ENCODE measurements at regions not wholly inside any gene's neighbourhood (a gene's known extent, or its start where the extent isn't known, plus 50 kb on each side); places are given as distances from the start of the nearest gene placed in this dataset.

- DNase-seq = no peak
Observed at GRCh38 chr2:5959836-5960820, 267.9 kb downstream of the SOX11 start.

- DNase-seq = no peak
Observed at GRCh38 chr2:5967506-5967905, 275.3 kb downstream of the SOX11 start.

DNA sequence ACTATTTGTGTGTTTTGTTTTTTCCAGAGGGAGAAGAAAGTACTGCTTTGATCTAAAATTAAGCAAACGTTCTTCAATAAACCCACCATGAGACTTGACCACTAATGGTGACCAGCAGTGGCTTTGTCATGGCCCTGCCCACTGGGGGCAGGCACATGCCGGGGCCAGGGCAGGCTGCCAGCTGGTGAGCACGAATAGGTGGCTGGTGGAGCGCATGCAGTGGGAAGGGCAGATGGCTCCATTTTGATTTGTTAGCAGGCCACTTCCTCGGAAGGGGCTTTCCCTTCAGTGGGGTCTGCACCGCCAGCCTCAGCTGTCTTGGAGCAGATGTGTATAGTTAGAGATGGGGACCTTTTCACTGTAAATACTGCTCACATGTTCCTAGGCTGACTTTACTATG lies 277.1 kb downstream of the SOX11 start:
- no peak for DNase-seq

- no peak for DNase-seq
Observed at GRCh38 chr2:5970347-5970746, 278.2 kb downstream of the SOX11 start.

- no peak for DNase-seq
Observed at GRCh38 chr2:5974477-5974876, 282.3 kb downstream of the SOX11 start.

- DNase-seq = no peak
Observed at GRCh38 chr2:5975401-5975800, 283.2 kb downstream of the SOX11 start.

GRCh38 chr2:5976531-5977065 lies 284.4 kb downstream of the SOX11 start:
- no peak for DNase-seq

- DNase-seq = no peak
Observed at GRCh38 chr2:5977477-5977876, 285.3 kb downstream of the SOX11 start.

GRCh38 chr2:5978131-5978751 lies 286.1 kb downstream of the SOX11 start:
- peak; percentile 64 for DNase-seq

- no peak for DNase-seq
Observed at GRCh38 chr2:5980450-5981190, 288.4 kb downstream of the SOX11 start.

DNA sequence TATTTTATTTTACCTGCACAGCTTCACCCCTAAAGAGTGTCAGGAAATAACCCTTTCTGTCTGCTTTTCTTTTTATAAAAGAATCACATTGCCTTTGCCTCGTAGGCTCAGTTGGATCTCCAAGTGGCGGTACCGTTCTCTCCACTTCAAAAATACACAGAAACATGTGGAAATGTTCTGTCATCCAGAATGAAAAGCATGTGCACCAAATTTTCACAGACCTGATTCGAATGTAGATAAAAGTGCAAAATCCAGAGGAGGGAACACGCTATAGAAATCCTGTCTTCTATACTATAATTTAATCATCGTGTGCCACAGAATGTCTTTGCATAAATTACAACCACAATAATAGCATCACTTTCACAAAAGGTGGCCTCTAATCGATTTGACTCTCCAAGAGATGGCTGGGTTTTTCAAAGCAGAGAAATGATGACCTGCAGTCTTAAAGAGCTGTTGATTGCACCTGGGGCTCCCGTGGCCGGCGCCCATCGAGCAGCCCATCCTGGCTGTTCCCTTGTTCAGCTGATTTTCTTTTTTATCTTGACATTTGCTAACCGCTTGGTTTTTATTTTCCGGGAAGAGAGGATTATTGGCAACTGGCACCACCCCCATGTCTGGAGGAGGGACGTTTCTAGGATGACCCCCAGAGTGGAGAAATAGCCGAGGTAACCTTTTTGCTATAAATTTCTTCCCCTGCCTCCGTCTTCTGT lies 290.2 kb downstream of the SOX11 start:
- DNase-seq = no peak

- no peak for DNase-seq
Observed at GRCh38 chr2:5982903-5983265, 290.7 kb downstream of the SOX11 start.

DNA sequence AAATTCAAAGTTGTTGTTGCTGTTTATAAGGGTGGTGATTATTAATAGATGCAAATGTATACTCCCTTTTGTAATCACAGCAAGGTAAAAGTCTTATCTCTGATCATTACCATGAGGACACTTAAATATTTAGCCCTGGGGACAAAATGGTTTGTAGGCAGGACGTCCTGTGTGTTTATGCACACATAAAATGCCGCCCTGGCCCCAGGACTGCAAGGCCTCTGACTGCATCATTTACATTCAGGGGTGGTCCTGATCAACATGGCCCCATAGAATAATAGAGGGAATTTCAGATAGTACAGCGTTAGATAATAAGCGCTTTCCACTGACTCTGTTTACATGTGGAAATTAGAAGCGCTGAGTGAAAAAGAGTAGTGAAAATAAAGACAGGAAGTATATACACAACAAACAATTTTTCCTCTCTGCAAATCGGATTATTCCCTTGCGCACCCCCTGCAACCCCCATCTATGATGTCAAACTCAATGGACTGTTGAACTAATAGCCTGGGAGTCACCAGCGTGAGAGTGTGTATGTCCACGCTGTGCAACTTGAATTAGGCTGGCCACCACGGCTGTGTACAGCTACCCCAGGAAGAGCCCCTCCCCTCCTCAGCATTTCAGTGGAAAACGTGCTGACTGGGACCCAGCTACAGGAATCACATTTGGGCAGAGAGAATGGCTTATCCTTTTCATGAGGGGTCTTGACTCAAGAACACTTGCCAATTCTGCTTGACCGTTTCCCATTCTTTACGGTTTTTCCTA lies 291.5 kb downstream of the SOX11 start:
- no peak for DNase-seq

DNA sequence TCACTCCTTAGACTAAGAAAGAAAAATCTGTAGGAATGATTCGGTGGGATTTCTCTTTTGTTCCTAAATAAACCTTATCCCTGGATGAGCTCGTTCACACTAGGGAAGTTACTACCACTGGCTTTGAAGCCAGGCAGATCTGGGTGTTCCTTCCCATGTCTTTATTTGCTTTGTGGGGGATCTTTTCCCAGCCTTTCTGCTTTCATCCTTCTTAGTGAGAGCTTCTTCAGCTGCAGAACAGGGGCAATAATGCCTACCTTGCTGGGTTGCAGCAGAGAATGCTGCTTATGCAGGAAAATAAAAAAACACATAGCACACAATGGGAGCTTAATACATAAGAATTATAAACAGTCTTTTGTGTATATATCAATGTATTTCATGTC lies 292.1 kb downstream of the SOX11 start:
- no peak for DNase-seq

- DNase-seq = no peak
Observed at GRCh38 chr2:5984946-5985345, 292.8 kb downstream of the SOX11 start.

- DNase-seq = peak; percentile 66
Observed at GRCh38 chr2:5985536-5986385, 293.6 kb downstream of the SOX11 start.

DNA sequence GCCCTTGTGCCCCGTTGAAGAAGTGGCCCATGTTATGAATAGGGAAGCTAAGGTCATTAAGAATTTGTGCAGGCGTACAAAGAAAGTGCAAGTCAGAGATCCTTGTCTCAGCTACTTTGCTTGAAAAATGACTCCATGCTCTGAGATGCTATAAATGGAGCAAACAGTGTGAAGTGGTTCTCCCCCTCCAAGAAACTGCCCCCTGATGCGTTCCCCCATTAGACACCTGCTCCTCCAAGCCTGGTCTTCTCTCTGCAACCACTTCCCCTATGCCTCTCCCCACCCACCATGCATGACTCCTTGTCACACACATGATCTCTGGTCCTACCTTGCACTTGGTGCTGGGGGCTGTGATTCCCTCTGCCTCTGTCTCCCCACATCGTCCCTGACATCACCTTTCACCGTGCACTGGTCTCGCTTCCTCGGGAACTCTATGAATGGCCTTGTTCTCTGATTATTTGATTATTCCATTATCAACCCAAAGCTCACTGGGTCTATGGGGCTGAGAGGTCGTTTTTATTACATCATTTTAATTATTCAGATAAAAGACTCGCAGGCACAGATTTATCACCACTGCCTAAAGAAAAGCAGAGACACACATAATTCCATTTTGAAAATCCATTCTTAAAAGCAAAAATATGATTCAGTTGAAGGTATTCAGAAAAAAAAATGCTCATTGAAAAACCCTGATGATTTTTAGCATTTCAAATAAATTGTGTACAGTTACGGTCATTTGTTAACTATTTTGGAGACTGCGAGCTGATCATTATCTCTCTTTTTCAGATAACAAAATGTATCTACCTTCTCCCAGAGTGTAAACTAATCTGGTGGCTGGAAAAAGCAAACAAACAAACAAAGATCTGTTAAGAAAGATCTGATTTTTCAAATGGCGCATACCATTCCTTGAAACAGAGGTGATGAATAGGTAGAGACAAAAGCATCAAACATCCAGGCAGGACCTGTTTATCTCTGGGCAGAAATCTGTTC lies 294.9 kb downstream of the SOX11 start:
- DNase-seq = no peak

DNA sequence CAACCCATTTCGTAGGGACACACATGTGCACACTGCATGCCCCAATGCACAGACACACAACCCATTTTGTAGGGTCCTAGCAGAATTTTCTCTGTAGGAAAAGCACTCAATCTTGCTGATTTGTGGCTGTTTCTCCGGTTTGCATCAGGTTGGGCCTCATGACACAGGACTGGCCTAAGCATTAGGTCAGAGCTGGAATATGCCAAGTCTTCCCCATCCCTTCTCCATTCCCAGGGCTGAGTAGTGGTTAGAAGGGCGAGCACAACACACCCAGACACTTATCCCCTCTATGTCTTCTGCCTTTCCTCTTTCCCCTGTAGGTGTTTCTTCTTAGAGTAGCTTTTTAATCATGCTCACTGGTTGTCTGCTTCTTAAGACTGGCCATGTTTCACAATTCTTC lies 295.9 kb downstream of the SOX11 start:
- DNase-seq = no peak

DNA sequence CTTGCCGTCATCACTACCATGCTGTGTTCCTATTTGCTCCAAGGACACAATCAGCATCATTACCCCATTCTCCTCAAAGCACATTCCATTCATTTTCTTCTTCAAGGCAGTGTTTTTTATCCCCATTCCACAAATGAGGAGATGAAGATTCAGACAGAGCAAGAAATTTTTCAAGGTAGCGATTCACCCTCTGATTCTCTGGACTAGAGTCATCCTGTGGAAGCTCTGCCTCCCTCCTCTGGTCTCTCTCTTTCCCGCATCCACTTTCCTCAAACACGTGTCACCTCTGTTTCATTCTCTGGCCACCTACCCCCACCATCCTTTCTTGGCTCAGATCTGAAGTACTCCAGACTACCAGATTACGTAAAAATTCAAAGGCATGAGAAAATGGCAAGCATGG lies 297.9 kb downstream of the SOX11 start:
- DNase-seq = no peak

All from NCI-H524 treated with DMSO at 0.1 percent for 48 hours (cell line).